ENCODE measurements at regions not wholly inside any gene's neighbourhood (a gene's known extent, or its start where the extent isn't known, plus 50 kb on each side); places are given as distances from the start of the nearest gene placed in this dataset.

DNA sequence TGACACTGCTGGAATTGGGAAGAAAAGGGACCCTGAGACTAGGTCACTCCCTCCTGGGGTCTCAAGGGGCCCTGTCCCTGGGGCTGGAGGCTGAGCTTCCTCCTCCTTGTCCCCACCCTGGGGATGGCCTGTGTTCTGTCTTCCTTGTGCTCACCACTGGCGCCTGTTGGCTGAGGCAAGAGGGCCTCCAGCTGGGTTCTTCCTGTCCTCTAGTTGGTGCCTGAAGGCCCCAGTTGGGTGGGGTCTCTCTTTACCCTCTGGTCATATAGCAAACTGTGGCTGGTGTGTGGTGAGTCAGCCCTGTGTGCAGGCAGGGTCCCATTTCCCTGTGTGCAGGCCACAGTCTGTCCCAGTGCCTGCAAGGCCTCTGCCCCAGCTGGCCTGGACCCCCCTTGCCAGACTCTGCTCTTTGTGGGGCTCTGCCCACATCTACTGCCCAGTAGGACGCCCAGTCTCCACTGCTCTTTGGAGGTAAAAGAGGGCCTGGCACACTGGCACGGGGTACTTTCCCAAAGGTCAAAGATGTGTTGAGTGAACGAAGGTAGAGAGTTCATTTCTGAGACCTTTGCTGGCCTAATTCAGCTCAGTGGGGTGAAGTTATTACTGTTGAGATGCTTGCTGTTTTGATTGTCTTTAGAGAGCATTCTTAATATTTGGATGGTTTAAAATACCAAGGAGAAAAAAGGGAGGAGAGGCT is 55.1 kb upstream of the CLDN5 start:
- Histone ChIP-seq H3K4me3 (no peak overlapping the region), H3K27me3 (replicated peaks; ENCODE audit: insufficient read depth) (no peaks in the 10 kb centered on the region), H3K36me3 (no peaks in the 10 kb centered on the region), H3K27ac (no peak overlapping the region), H3K4me1 (replicated peaks) (no peaks in the 10 kb centered on the region), H3K9me3 (no peaks in the 10 kb centered on the region)
- intact Hi-C loops (cut with DNase I): no loop called here
- no peak for DNase-seq (ENCODE audit: low spot score)
- TF ChIP-seq POLR2A (IDR thresholded peaks at IDR 0.05) (no peak), POLR2AphosphoS5 (IDR thresholded peaks at IDR 0.05) (no peak)
- TF ChIP-seq, protein P1, sequence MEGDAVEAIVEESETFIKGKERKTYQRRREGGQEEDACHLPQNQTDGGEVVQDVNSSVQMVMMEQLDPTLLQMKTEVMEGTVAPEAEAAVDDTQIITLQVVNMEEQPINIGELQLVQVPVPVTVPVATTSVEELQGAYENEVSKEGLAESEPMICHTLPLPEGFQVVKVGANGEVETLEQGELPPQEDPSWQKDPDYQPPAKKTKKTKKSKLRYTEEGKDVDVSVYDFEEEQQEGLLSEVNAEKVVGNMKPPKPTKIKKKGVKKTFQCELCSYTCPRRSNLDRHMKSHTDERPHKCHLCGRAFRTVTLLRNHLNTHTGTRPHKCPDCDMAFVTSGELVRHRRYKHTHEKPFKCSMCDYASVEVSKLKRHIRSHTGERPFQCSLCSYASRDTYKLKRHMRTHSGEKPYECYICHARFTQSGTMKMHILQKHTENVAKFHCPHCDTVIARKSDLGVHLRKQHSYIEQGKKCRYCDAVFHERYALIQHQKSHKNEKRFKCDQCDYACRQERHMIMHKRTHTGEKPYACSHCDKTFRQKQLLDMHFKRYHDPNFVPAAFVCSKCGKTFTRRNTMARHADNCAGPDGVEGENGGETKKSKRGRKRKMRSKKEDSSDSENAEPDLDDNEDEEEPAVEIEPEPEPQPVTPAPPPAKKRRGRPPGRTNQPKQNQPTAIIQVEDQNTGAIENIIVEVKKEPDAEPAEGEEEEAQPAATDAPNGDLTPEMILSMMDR (IDR thresholded peaks at IDR 0.05): no peak
- 87% methylated on average over 4 of the region's 4 CpGs for WGBS

DNA sequence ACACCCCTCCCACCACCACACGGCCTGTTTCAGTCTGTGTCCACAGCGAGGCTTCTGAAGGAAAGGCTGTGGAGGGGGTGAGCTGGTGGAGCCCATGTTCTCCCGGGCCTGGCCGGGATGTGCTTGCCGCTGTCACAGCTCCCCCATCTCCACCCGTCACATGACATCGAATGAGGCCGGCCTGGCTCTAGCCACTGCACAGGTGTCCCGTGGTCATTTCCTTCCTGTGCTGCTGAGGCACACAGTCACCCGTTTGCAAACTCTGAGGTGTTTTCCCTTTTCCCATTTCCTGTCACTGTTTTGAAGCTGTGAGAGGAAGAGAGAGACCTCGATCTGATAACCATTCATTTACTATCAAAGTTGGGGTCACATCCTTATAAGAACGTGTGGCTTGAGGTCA is 55.7 kb upstream of the CLDN5 start:
- Histone ChIP-seq H3K36me3 (no peaks in the 10 kb centered on the region), H3K27me3 (replicated peaks; ENCODE audit: insufficient read depth) (no peaks in the 10 kb centered on the region), H3K4me3 (no peak overlapping the region), H3K9me3 (no peaks in the 10 kb centered on the region), H3K27ac (no peak overlapping the region), H3K4me1 (replicated peaks) (no peaks in the 10 kb centered on the region)
- 57% methylated on average over 12 of the region's 12 CpGs for WGBS
- TF ChIP-seq POLR2AphosphoS5 (IDR thresholded peaks at IDR 0.05) (no peak), POLR2A (IDR thresholded peaks at IDR 0.05) (no peak)
- TF ChIP-seq, protein P1 (IDR thresholded peaks at IDR 0.05): no peak
- DNase-seq (ENCODE audit: low spot score): no peak
- intact Hi-C loops (cut with DNase I): no loop called here

DNA sequence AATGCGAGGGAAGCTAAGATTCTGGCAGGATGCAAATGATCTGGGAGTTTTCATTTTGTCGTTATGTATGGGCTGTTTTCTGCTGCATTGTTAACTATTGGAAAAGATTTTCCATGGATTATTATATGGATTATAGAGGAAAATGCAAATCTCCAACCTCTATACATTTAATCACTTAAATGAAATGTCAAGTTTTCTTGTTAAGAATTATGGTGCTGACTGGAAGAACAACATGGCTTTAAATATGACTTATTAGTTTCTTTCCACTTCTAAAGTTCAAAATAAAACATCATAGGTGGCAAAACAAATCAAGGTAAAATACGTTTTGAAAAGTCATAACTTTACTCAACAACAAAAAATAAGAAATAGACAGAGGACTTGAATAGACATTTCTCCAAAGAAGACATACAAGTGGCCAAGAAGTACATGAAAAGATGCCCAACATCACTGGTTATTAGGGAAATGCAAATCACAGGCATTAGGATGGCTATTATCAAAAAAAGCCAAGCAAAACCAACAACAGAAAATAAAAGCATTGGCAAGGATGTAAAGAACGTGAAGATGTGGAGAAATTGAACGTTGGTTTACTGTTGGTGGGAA is 56.2 kb upstream of the CLDN5 start:
- Histone ChIP-seq H3K27ac (no peak overlapping the region), H3K36me3 (no peaks in the 10 kb centered on the region), H3K9me3 (no peaks in the 10 kb centered on the region), H3K4me3 (no peak overlapping the region), H3K4me1 (replicated peaks) (no peaks in the 10 kb centered on the region), H3K27me3 (replicated peaks; ENCODE audit: insufficient read depth) (no peaks in the 10 kb centered on the region)
- intact Hi-C loops (cut with DNase I): no loop called here
- no peak for DNase-seq (ENCODE audit: low spot score)
- 76% methylated on average over 5 of the region's 5 CpGs for WGBS
- TF ChIP-seq POLR2A (IDR thresholded peaks at IDR 0.05): no peak
- TF ChIP-seq POLR2AphosphoS5 (IDR thresholded peaks at IDR 0.05): no peak
- TF ChIP-seq, protein P1 (IDR thresholded peaks at IDR 0.05): no peak

DNA sequence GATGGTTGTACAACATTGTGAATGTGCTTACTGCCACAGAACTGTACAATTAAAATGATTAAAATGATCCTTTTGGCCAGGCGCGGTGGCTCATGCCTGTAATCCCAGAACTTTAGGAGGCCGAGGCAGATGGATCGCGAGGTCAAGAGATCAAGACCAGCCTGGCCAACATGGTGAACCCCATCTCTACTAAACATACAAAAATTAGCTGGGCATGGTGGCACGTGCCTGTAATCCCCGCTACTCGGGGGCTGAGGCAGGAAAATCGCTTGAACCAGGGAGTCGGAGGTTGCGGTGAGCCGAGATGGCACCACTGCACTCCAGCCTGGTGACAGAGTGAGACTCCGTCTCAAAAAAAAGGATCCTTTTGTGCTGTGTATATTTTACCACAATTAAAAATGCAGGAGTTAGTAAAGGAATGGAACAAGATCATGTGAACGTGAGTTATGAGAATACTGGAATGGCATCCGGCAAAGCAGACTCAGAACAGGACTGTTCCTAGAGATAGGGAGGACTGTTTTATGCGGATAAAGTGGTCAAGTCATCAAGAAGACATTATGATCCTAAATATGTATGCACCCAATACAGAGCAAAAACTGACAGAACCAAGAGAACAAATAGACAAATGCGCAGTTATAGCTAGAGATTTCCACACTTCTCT is 58.0 kb upstream of the CLDN5 start:
- TF ChIP-seq POLR2A (IDR thresholded peaks at IDR 0.05): no peak
- no peaks in the 10 kb centered on the region for H3K36me3 ChIP-seq
- intact Hi-C loops (cut with DNase I): no loop called here
- no peak for DNase-seq (ENCODE audit: low spot score)
- no peak overlapping the region for H3K27ac ChIP-seq
- H3K4me1 ChIP-seq (replicated peaks): no peaks in the 10 kb centered on the region
- 84% methylated on average over 17 of the region's 17 CpGs for WGBS
- no peaks in the 10 kb centered on the region for H3K9me3 ChIP-seq
- no peak overlapping the region for H3K4me3 ChIP-seq
- no peaks in the 10 kb centered on the region for H3K27me3 ChIP-seq (replicated peaks; ENCODE audit: insufficient read depth)

DNA sequence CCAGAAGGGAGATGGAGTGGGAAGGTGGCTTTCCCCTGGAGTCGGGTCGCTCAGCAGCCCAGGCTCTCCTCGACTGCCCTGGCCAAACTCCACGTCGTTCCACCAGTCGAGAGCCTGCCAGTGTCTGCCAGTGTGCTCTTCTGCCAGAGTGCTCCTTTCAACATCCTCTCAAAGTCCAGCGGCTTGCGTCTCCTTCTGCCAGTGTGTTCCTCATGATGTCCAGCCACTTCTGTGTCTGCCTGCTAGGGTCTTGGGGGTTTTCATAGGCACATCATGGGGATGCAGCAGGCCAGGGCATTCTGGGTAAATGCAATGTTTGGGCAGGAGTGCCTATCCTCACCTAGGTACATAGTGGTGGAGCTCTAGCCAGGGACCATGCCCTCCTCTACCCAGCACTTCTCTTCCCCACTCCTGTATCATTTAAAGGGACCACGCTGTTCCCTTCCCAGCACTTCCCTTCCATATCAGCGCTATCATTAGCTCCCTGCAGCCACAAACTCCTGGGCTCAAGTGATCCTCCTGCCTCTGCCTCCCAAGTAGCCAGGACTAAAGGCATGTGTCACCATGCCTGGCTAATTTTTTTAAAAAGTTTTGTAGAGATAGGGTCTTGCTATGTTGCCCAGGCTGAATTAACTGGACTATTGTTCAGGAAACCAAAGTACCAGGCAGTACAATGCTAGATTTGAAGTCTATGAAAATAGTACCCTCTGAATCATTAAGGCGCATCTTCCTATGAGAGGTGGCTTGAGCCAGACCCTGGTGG is 62.9 kb upstream of the CLDN5 start:
- Histone ChIP-seq H3K36me3 (no peaks in the 10 kb centered on the region), H3K4me1 (replicated peaks) (no peaks in the 10 kb centered on the region), H3K27me3 (replicated peaks; ENCODE audit: insufficient read depth) (no peaks in the 10 kb centered on the region), H3K4me3 (no peak overlapping the region), H3K27ac (no peak overlapping the region), H3K9me3 (no peaks in the 10 kb centered on the region)
- DNase-seq (ENCODE audit: low spot score): no peak
- WGBS: 74% methylated on average over 11 of the region's 11 CpGs
- TF ChIP-seq POLR2AphosphoS5 (IDR thresholded peaks at IDR 0.05) (no peak), POLR2A (IDR thresholded peaks at IDR 0.05) (no peak)
- TF ChIP-seq, protein P1 (IDR thresholded peaks at IDR 0.05): no peak
- intact Hi-C loops (cut with DNase I): no loop called here
